ENCODE measurements at regions not wholly inside any gene's neighbourhood (a gene's known extent, or its start where the extent isn't known, plus 50 kb on each side); places are given as distances from the start of the nearest gene placed in this dataset.

- no peak for TF ChIP-seq CTCF (IDR thresholded peaks at IDR 0.05; ENCODE audit: insufficient read depth, low read length)
- DNase-seq (ENCODE audit: low read depth) = no peak
- H3K4me3 ChIP-seq (ENCODE audit: low read depth, low read length) = no peak overlapping the region
Measured at GRCh38 chr12:105547786-105548185, 217.3 kb downstream of the C12orf75 start.

- TF ChIP-seq CTCF (IDR thresholded peaks at IDR 0.05; ENCODE audit: insufficient read depth, low read length) = no peak
- DNase-seq (ENCODE audit: low read depth) = no peak
- no peak overlapping the region for H3K4me3 ChIP-seq (ENCODE audit: low read depth, low read length)
Measured at GRCh38 chr12:105548626-105549025, 218.1 kb downstream of the C12orf75 start.

- DNase-seq (ENCODE audit: low read depth) = no peak
- no peak overlapping the region for H3K4me3 ChIP-seq (ENCODE audit: low read depth, low read length)
- no peak for TF ChIP-seq CTCF (IDR thresholded peaks at IDR 0.05; ENCODE audit: insufficient read depth, low read length)
Measured at GRCh38 chr12:105552056-105552455, 221.6 kb downstream of the C12orf75 start.

- no peak for DNase-seq (ENCODE audit: low read depth)
- no peak overlapping the region for H3K4me3 ChIP-seq (ENCODE audit: low read depth, low read length)
- TF ChIP-seq CTCF (IDR thresholded peaks at IDR 0.05; ENCODE audit: insufficient read depth, low read length) = no peak
Measured at GRCh38 chr12:105554223-105554678, 223.8 kb downstream of the C12orf75 start.

- no peak for TF ChIP-seq CTCF (IDR thresholded peaks at IDR 0.05; ENCODE audit: insufficient read depth, low read length)
- DNase-seq (ENCODE audit: low read depth) = no peak
- no peak overlapping the region for H3K4me3 ChIP-seq (ENCODE audit: low read depth, low read length)
Measured at GRCh38 chr12:105554856-105555255, 224.4 kb downstream of the C12orf75 start.

GRCh38 chr12:105555556-105556295 is 225.2 kb downstream of the C12orf75 start:
- H3K4me3 ChIP-seq (ENCODE audit: low read depth, low read length) = no peak overlapping the region
- no peak for TF ChIP-seq CTCF (IDR thresholded peaks at IDR 0.05; ENCODE audit: insufficient read depth, low read length)
- no peak for DNase-seq (ENCODE audit: low read depth)

GRCh38 chr12:105559310-105559709 is 228.8 kb downstream of the C12orf75 start:
- TF ChIP-seq CTCF (IDR thresholded peaks at IDR 0.05; ENCODE audit: insufficient read depth, low read length) = no peak
- no peak overlapping the region for H3K4me3 ChIP-seq (ENCODE audit: low read depth, low read length)
- DNase-seq (ENCODE audit: low read depth) = no peak

Measured in fibroblast of the aortic adventitia (primary cell).